KMS-11 (cell line): ENCODE measurements at regions not wholly inside any gene's neighbourhood (a gene's known extent, or its start where the extent isn't known, plus 50 kb on each side); places are given as distances from the start of the nearest gene placed in this dataset.

ENCODE experiments used
- H2AFZ ChIP-seq: fragments of 200-600 bp; sonication (generic); 2 replicates; pipeline ENCODE4 v1.6.1; 2016; ENCODE audit warnings: antibody characterized with exemption, mixed run types, low read depth
- H3K27ac ChIP-seq: fragments of 200-600 bp; sonication (generic); 2 replicates; pipeline ENCODE4 v1.6.1; 2016; ENCODE audit warnings: mild to moderate bottlenecking, mixed run types
- H3K27me3 ChIP-seq: fragments of 200-600 bp; sonication (generic); 2 replicates; pipeline ENCODE4 v1.6.1; 2017; ENCODE audit warnings: mild to moderate bottlenecking, low read depth, mixed run types, moderate library complexity; ENCODE audit not compliant: insufficient read depth
- H3K36me3 ChIP-seq: fragments of 200-600 bp; sonication (generic); 2 replicates; pipeline ENCODE4 v1.6.1; 2017; ENCODE audit warnings: mild to moderate bottlenecking, mixed run types; ENCODE audit not compliant: insufficient read depth
- H3K4me1 ChIP-seq: fragments of 200-600 bp; sonication (generic); 2 replicates; pipeline ENCODE4 v1.6.1; 2016; ENCODE audit warnings: mild to moderate bottlenecking, low read depth, mixed run types; ENCODE audit not compliant: poor library complexity, severe bottlenecking
- H3K4me2 ChIP-seq: fragments of 200-600 bp; sonication (generic); 2 replicates; pipeline ENCODE4 v1.7.0; 2016; ENCODE audit warnings: mild to moderate bottlenecking, mixed run types
- H3K4me3 ChIP-seq: fragments of 200-600 bp; sonication (generic); IDR thresholded peaks from 2 replicates; pipeline ENCODE4 v1.6.1; 2017; ENCODE audit warnings: low read depth, low read length, mixed read lengths; ENCODE audit not compliant: insufficient read depth
- H3K79me2 ChIP-seq: fragments of 200-600 bp; sonication (generic); 2 replicates; pipeline ENCODE4 v1.6.1; 2016; ENCODE audit warnings: low read depth, mixed run types; ENCODE audit not compliant: insufficient read depth
- H3K9ac ChIP-seq: fragments of 200-600 bp; sonication (generic); 2 replicates; pipeline ENCODE4 v1.6.1; 2016; ENCODE audit warnings: mild to moderate bottlenecking, mixed run types
- H4K20me1 ChIP-seq: fragments of 200-600 bp; sonication (generic); 2 replicates; pipeline ENCODE4 v1.6.1; 2016; ENCODE audit warnings: mild to moderate bottlenecking, mixed run types; ENCODE audit not compliant: insufficient read depth
- CTCF ChIP-seq: fragments of 200-600 bp; sonication (generic); conservative IDR thresholded peaks from 2 replicates; pipeline ENCODE4 v1.6.1; 2017; ENCODE audit warnings: low read depth, mild to moderate bottlenecking, antibody characterized with exemption, low read length, moderate library complexity, mixed read lengths

GRCh38 chr13:86848716-86849115, 822.5 kb upstream of the SLITRK5 start:
- Histone ChIP-seq H3K4me3 (no peak overlapping the region), H3K27ac (no peak overlapping the region), H3K9ac (no peak overlapping the region), H3K4me2 (no peak overlapping the region), H3K36me3 (no peaks in the 10 kb centered on the region), H4K20me1 (no peaks in the 10 kb centered on the region), H3K27me3 (no peaks in the 10 kb centered on the region), H2AFZ (no peak overlapping the region), H3K79me2 (no peaks in the 10 kb centered on the region), H3K4me1 (no peaks in the 10 kb centered on the region)
- TF ChIP-seq CTCF = no peak

GRCh38 chr13:86856991-86857390, 814.2 kb upstream of the SLITRK5 start:
- Histone ChIP-seq H3K36me3 (no peaks in the 10 kb centered on the region), H3K27ac (no peak overlapping the region), H3K9ac (no peak overlapping the region), H3K4me3 (no peak overlapping the region), H4K20me1 (no peaks in the 10 kb centered on the region), H3K4me2 (no peak overlapping the region), H3K4me1 (no peaks in the 10 kb centered on the region), H2AFZ (no peak overlapping the region), H3K27me3 (no peaks in the 10 kb centered on the region), H3K79me2 (no peaks in the 10 kb centered on the region)
- TF ChIP-seq CTCF = no peak

GRCh38 chr13:86858216-86858615, 813.0 kb upstream of the SLITRK5 start:
- no peaks in the 10 kb centered on the region for H3K36me3 ChIP-seq
- H3K4me1 ChIP-seq = no peaks in the 10 kb centered on the region
- H4K20me1 ChIP-seq = no peaks in the 10 kb centered on the region
- no peak overlapping the region for H3K9ac ChIP-seq
- TF ChIP-seq CTCF = no peak
- H3K27ac ChIP-seq = no peak overlapping the region
- H3K4me3 ChIP-seq = no peak overlapping the region
- no peak overlapping the region for H3K4me2 ChIP-seq
- H3K27me3 ChIP-seq = no peaks in the 10 kb centered on the region
- no peak overlapping the region for H2AFZ ChIP-seq
- H3K79me2 ChIP-seq = no peaks in the 10 kb centered on the region

- Histone ChIP-seq H3K27me3 (no peaks in the 10 kb centered on the region), H2AFZ (no peak overlapping the region), H3K79me2 (no peaks in the 10 kb centered on the region), H3K9ac (no peak overlapping the region), H3K4me2 (no peak overlapping the region), H3K36me3 (no peaks in the 10 kb centered on the region), H3K4me1 (no peaks in the 10 kb centered on the region), H4K20me1 (no peaks in the 10 kb centered on the region), H3K4me3 (no peak overlapping the region), H3K27ac (no peak overlapping the region)
- TF ChIP-seq CTCF = no peak
Observed at GRCh38 chr13:86862137-86862536, 809.0 kb upstream of the SLITRK5 start.

- H3K27me3 ChIP-seq = no peaks in the 10 kb centered on the region
- H3K79me2 ChIP-seq = no peaks in the 10 kb centered on the region
- H3K27ac ChIP-seq = no peak overlapping the region
- H3K9ac ChIP-seq = no peak overlapping the region
- TF ChIP-seq CTCF = no peak
- no peak overlapping the region for H3K4me3 ChIP-seq
- H4K20me1 ChIP-seq = no peaks in the 10 kb centered on the region
- H3K4me1 ChIP-seq = no peaks in the 10 kb centered on the region
- H2AFZ ChIP-seq = no peak overlapping the region
- no peaks in the 10 kb centered on the region for H3K36me3 ChIP-seq
- no peak overlapping the region for H3K4me2 ChIP-seq
Observed at GRCh38 chr13:86864376-86864775, 806.8 kb upstream of the SLITRK5 start.
